Activated naive CD4-positive, alpha-beta T cell treated with Interleukin-2 at 50 U/mL for 16 hours (primary cell): ENCODE measurements at regions not wholly inside any gene's neighbourhood (a gene's known extent, or its start where the extent isn't known, plus 50 kb on each side); places are given as distances from the start of the nearest gene placed in this dataset.
"Not testable (repeated sequence)": the region's sequence is repeated elsewhere in the genome, so short reads cannot be mapped to it uniquely, and the experiment has no call there.

Source experiments
- DNase-seq: peaks from one replicate; pipeline ENCODE4 v3.0.0-alpha.2; 2020

- DNase-seq = no peak
Observed at GRCh38 chr5:6273090-6273735, 105.1 kb downstream of the MED10 start.

GRCh38 chr5:6269925-6270324, 108.4 kb downstream of the MED10 start:
- DNase-seq = no peak

GRCh38 chr5:6266671-6267197, 111.6 kb downstream of the MED10 start:
- no peak for DNase-seq

GRCh38 chr5:6264394-6264793, 114.0 kb downstream of the MED10 start:
- no peak for DNase-seq

- no peak for DNase-seq
Observed at GRCh38 chr5:6262651-6263363, 115.5 kb downstream of the MED10 start.

- no peak for DNase-seq
Observed at GRCh38 chr5:6261668-6262067, 116.7 kb downstream of the MED10 start.

GRCh38 chr5:6261256-6261655, 117.1 kb downstream of the MED10 start:
- DNase-seq = no peak

- DNase-seq = no peak
Observed at GRCh38 chr5:6260846-6261245, 117.5 kb downstream of the MED10 start.

GRCh38 chr5:6256901-6257300, 121.4 kb downstream of the MED10 start:
- no peak for DNase-seq

GRCh38 chr5:6255956-6256355, 122.4 kb downstream of the MED10 start:
- DNase-seq = no peak

GRCh38 chr5:6253846-6254245, 124.5 kb downstream of the MED10 start:
- no peak for DNase-seq

GRCh38 chr5:6253281-6253680, 125.1 kb downstream of the MED10 start:
- DNase-seq = no peak

- no peak for DNase-seq
Observed at GRCh38 chr5:6252581-6252980, 125.8 kb downstream of the MED10 start.

GRCh38 chr5:6251565-6252102, 126.7 kb downstream of the MED10 start:
- no peak for DNase-seq

- DNase-seq = no peak
Observed at GRCh38 chr5:6250121-6250520, 128.2 kb downstream of the MED10 start.

- DNase-seq = no peak
Observed at GRCh38 chr5:6248132-6248531, 130.2 kb downstream of the MED10 start.

- no peak for DNase-seq
Observed at GRCh38 chr5:6246820-6247437, 131.4 kb downstream of the MED10 start.

GRCh38 chr5:6244339-6244714, 134.0 kb downstream of the MED10 start:
- DNase-seq = no peak

- DNase-seq = no peak
Observed at GRCh38 chr5:6243706-6244338, 134.5 kb downstream of the MED10 start.

GRCh38 chr5:6241056-6241455, 137.3 kb downstream of the MED10 start:
- not testable (repeated sequence) for DNase-seq

GRCh38 chr5:6236858-6237481, 141.4 kb downstream of the MED10 start:
- DNase-seq = no peak

- no peak for DNase-seq
Observed at GRCh38 chr5:6236170-6236793, 142.1 kb downstream of the MED10 start.
